CD4-positive, CD25-positive, alpha-beta regulatory T cell (primary cell): ENCODE measurements at regions not wholly inside any gene's neighbourhood (a gene's known extent, or its start where the extent isn't known, plus 50 kb on each side); places are given as distances from the start of the nearest gene placed in this dataset.

Source experiments
- ATAC-seq, 2 donors: fragments of 150-1000 bp; cut with Tn5 transposase; one replicate each; pipeline ENCODE4 v1.10.0; 2021; ENCODE audit warnings: low read depth in 2 of 2, moderate number of reproducible peaks in 2 of 2, moderate library complexity in 1 of 2
- DNase-seq, 3 donors: peaks; one replicate each; pipeline versions ENCODE4 v3.0.0 to v3.0.0-alpha.2; 2012 to 2022; ENCODE audit warnings: mixed read lengths in 1 of 3
- H3K27ac ChIP-seq: one replicate; pipeline ENCODE4 v1.7.0; 2013; ENCODE audit warnings: mild to moderate bottlenecking, low read length; ENCODE audit not compliant: insufficient read depth, poor library complexity, severe bottlenecking
- H3K27me3 ChIP-seq: one replicate; pipeline ENCODE4 v1.7.0; 2013; ENCODE audit warnings: low read length; ENCODE audit not compliant: control insufficient read depth, insufficient read depth
- H3K36me3 ChIP-seq: one replicate; pipeline ENCODE4 v1.7.0; 2013; ENCODE audit warnings: mild to moderate bottlenecking, low read length, moderate library complexity; ENCODE audit not compliant: control insufficient read depth, insufficient read depth
- H3K4me1 ChIP-seq: 2 replicates; pipeline ENCODE4 v1.7.0; 2013; ENCODE audit warnings: mild to moderate bottlenecking, low read length; ENCODE audit not compliant: insufficient read depth, control insufficient read depth, poor library complexity, severe bottlenecking
- H3K4me3 ChIP-seq: one replicate; pipeline ENCODE4 v1.7.0; 2013; ENCODE audit warnings: low read depth, mild to moderate bottlenecking, low read length, moderate library complexity
- H3K9me3 ChIP-seq, 2 experiments: 1 replicate in 1 of 2; 2 replicates in 1 of 2; pipeline ENCODE4 v1.7.0; 2013; ENCODE audit warnings: low read length in 2 of 2, mild to moderate bottlenecking in 1 of 2, moderate library complexity in 1 of 2; ENCODE audit not compliant: control insufficient read depth in 2 of 2
- H3K27ac Mint-ChIP-seq, 3 donors: one replicate each; pipeline ENCODE4 v1.8.0; 2020 to 2022; ENCODE audit warnings: mild to moderate bottlenecking in 3 of 3, mixed read lengths in 3 of 3, moderate library complexity in 2 of 3
- H3K27me3 Mint-ChIP-seq: one replicate; pipeline ENCODE4 v1.8.0; 2022; ENCODE audit warnings: mild to moderate bottlenecking, mixed read lengths
- H3K36me3 Mint-ChIP-seq: one replicate; pipeline ENCODE4 v1.8.0; 2020; ENCODE audit warnings: mixed read lengths
- H3K4me1 Mint-ChIP-seq, 4 donors: one replicate each; pipeline ENCODE4 v1.8.0; 2020 to 2022; ENCODE audit warnings: mixed read lengths in 4 of 4, mild to moderate bottlenecking in 1 of 4
- H3K4me3 Mint-ChIP-seq, 4 donors: one replicate each; pipeline ENCODE4 v1.8.0; 2020 to 2022; ENCODE audit warnings: mild to moderate bottlenecking in 4 of 4, mixed read lengths in 4 of 4, moderate library complexity in 3 of 4
- H3K9me3 Mint-ChIP-seq, 7 donors: one replicate each; pipeline ENCODE4 v1.8.0; 2020 to 2022; ENCODE audit warnings: mixed read lengths in 7 of 7, mild to moderate bottlenecking in 3 of 7, moderate library complexity in 2 of 7

DNA sequence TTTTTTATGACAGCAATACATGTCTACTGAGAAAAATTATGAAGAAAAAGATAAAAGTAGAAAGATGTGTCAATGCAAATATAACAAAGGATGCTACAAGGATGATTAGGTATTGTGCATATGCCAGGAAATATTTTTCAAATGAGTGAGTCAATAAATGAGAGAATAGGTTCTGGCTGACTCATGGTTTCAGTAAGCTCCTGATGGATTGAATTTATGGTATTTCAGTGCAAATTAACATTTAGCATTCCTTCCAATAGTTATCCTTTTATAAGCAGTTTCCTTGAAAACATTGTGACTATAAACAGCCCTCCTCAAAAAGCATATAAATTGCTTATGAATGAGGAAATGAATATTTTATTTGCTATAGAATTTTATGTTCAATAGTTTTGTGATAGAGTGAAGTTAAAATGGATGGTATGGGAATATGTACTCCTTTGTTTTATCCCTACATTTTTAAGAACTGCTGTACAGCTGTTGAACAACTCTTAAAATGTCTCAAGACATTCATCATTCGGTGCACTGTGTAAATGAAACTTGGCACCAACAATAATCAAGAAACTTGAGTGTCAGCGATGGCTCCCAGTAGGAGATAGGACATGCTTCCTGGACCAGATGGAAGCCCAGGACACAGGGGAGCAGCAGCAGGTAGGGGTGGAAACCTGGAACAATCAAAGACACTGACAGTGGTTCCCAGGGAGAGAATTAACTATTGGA is 144.7 kb downstream of the PMAIP1 start:
- no peak for ATAC-seq
- H3K27ac Mint-ChIP-seq = no peak overlapping the region
- no peaks in the 10 kb centered on the region for H3K9me3 ChIP-seq

DNA sequence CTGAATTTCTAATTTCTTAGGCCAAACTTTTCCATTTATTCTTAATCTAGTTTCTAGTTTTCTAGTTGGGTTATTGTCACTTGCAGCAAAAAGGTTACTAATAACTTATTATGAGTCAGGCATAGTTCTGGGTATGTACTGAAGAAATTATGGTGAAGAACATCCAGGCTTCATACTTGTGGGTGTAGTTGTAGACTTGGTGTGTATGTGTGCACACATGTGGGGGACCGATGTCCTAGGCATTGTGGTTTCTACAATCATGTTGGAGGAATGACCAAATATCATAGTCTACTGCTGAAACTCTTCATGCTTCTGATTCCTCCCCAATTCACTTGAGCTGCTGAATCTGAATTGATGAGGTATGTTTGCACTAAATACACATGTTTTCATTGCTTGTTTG is 141.2 kb downstream of the PMAIP1 start:
- ATAC-seq = no peak

More for the DNA sequence above, 144.7 kb downstream of the PMAIP1 start:
- peaks cover 2% of the 10 kb centered on the region for H3K27me3 ChIP-seq
- Mint-ChIP-seq H3K9me3 (no peaks in the 10 kb centered on the region), H3K4me3 (no peak overlapping the region), H3K36me3 (no peaks in the 10 kb centered on the region), H3K4me1 (no peaks in the 10 kb centered on the region), H3K27me3 (no peaks in the 10 kb centered on the region)
- no peaks in the 10 kb centered on the region for H3K36me3 ChIP-seq
- no peak for DNase-seq
- H3K4me3 ChIP-seq = no peak overlapping the region
- no peak overlapping the region for H3K27ac ChIP-seq
- no peaks in the 10 kb centered on the region for H3K4me1 ChIP-seq

DNA sequence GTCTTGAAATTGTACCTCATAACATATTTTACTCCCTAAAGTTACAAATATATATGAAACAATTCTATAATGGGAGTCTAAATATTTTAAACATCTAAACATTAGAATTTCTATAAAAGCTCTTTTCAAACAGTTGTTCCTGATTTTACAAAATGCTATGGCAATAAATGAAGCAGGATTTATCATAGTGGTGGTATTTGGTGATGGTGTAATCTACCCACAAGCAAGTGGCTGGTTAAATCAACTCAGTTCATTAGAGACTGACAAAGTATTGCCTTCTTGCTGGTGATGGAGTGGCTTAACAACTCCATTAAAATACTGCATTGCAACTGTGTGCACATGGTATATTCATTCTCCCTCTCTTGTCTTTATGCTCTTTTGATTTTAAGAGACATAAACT is 138.9 kb downstream of the PMAIP1 start:
- H3K27ac Mint-ChIP-seq = no peak overlapping the region
- H3K9me3 Mint-ChIP-seq = no peaks in the 10 kb centered on the region
- no peak for DNase-seq
- H3K27me3 ChIP-seq = peaks cover 1% of the 10 kb centered on the region
- H3K4me3 ChIP-seq = no peak overlapping the region
- no peaks in the 10 kb centered on the region for H3K4me1 Mint-ChIP-seq
- H3K4me3 Mint-ChIP-seq = no peak overlapping the region
- peaks cover 5% of the 10 kb centered on the region for H3K27me3 Mint-ChIP-seq
- ATAC-seq = no peak
- H3K4me1 ChIP-seq = no peaks in the 10 kb centered on the region
- no peaks in the 10 kb centered on the region for H3K36me3 Mint-ChIP-seq
- H3K36me3 ChIP-seq = no peaks in the 10 kb centered on the region
- H3K9me3 ChIP-seq = no peaks in the 10 kb centered on the region
- H3K27ac ChIP-seq = no peak overlapping the region

More for the DNA sequence above, 141.2 kb downstream of the PMAIP1 start:
- no peak overlapping the region for H3K4me3 Mint-ChIP-seq
- H3K4me1 Mint-ChIP-seq = no peaks in the 10 kb centered on the region
- no peak for DNase-seq
- H3K36me3 Mint-ChIP-seq = no peaks in the 10 kb centered on the region
- H3K9me3 Mint-ChIP-seq = no peaks in the 10 kb centered on the region
- no peaks in the 10 kb centered on the region for H3K4me1 ChIP-seq
- H3K27ac Mint-ChIP-seq = no peak overlapping the region
- H3K27me3 Mint-ChIP-seq = peaks cover 5% of the 10 kb centered on the region
- no peak overlapping the region for H3K27ac ChIP-seq
- no peaks in the 10 kb centered on the region for H3K9me3 ChIP-seq
- no peaks in the 10 kb centered on the region for H3K36me3 ChIP-seq
- H3K4me3 ChIP-seq = no peak overlapping the region
- H3K27me3 ChIP-seq = peaks cover 1% of the 10 kb centered on the region

DNA sequence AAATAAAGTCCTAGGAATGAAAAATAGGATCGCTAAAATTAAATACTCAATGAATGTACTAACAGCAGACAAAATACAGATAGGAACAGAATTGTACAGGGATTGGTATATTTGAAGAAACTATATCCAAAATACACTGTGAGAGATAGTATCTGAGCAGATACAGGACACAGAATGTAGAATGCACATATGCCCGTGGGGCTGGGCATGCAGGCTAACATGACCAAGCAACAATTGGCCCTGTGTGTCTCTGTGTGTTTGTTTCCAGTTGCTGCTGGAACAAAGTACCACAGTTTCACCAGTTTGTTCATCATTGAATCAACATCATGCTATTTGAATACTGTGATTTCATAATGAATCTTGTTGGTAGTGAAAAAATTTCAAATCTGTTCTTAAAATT is 127.6 kb downstream of the PMAIP1 start:
- Histone ChIP-seq H3K4me3 (no peak overlapping the region), H3K9me3 (no peaks in the 10 kb centered on the region), H3K27me3 (peaks cover 3% of the 10 kb centered on the region), H3K4me1 (no peaks in the 10 kb centered on the region), H3K27ac (no peak overlapping the region), H3K36me3 (no peaks in the 10 kb centered on the region)
- Mint-ChIP-seq H3K4me3 (peak overlapping the region in 1 of 4 donors; percentile 27), H3K27ac (no peak overlapping the region), H3K36me3 (no peaks in the 10 kb centered on the region), H3K27me3 (peaks cover 8% of the 10 kb centered on the region), H3K4me1 (no peaks in the 10 kb centered on the region), H3K9me3 (no peaks in the 10 kb centered on the region)
- no peak for DNase-seq
- no peak for ATAC-seq

DNA sequence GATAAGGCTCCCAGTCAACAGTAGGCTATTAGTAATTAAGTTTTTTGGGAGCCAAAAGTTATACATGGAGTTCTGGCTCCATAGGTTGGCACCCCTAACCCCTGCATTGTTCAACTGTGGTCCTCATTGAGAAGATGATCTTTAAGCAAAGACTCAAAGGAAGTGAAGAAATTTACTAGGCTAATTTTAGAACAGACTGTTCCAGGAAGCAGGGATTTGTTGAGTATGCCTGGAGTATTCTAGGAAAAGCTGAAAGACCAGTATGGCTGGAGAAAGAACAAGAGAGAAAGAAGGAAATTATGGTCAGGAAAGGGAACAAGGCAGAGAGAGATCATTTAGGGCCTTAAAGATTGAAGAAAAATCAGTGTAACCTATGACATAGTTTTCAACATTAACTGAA is 125.1 kb downstream of the PMAIP1 start:
- H3K27me3 Mint-ChIP-seq = peaks cover 9% of the 10 kb centered on the region
- ATAC-seq (no peak), DNase-seq (no peak)
- H3K4me1 Mint-ChIP-seq = no peaks in the 10 kb centered on the region
- no peaks in the 10 kb centered on the region for H3K36me3 Mint-ChIP-seq
- H3K4me3 ChIP-seq = no peak overlapping the region
- no peaks in the 10 kb centered on the region for H3K4me1 ChIP-seq
- H3K9me3 Mint-ChIP-seq = no peaks in the 10 kb centered on the region
- H3K27ac Mint-ChIP-seq = no peak overlapping the region
- no peaks in the 10 kb centered on the region for H3K9me3 ChIP-seq
- H3K27ac ChIP-seq = no peak overlapping the region
- H3K36me3 ChIP-seq = no peaks in the 10 kb centered on the region
- peaks cover 5% of the 10 kb centered on the region for H3K27me3 ChIP-seq
- no peak overlapping the region for H3K4me3 Mint-ChIP-seq

DNA sequence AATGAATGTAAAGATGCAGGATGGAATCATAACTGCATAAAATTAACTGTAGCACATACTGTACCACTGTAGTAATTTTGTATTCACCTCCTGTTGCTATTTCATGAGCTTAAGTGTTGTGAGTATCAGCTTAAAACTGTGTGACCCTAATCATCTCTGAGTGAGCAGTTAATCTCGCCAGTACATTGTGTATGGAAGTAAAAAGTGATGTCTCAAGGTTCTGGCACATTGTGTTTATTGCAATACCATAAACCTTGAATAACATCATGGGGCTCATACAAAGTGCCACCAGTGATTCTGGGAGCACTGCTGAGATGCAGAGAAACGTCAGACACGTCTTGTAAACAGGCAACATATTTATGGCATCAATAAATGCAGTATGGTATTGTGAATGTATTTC is 124.5 kb downstream of the PMAIP1 start:
- H3K36me3 Mint-ChIP-seq = no peaks in the 10 kb centered on the region
- Histone ChIP-seq H3K36me3 (no peaks in the 10 kb centered on the region), H3K4me1 (no peaks in the 10 kb centered on the region), H3K27me3 (peaks cover 5% of the 10 kb centered on the region), H3K9me3 (no peaks in the 10 kb centered on the region), H3K4me3 (no peak overlapping the region), H3K27ac (no peak overlapping the region)
- peaks cover 9% of the 10 kb centered on the region for H3K27me3 Mint-ChIP-seq
- H3K4me1 Mint-ChIP-seq = no peaks in the 10 kb centered on the region
- H3K9me3 Mint-ChIP-seq = no peaks in the 10 kb centered on the region
- no peak overlapping the region for H3K27ac Mint-ChIP-seq
- H3K4me3 Mint-ChIP-seq = no peak overlapping the region
- DNase-seq (no peak), ATAC-seq (no peak)

DNA sequence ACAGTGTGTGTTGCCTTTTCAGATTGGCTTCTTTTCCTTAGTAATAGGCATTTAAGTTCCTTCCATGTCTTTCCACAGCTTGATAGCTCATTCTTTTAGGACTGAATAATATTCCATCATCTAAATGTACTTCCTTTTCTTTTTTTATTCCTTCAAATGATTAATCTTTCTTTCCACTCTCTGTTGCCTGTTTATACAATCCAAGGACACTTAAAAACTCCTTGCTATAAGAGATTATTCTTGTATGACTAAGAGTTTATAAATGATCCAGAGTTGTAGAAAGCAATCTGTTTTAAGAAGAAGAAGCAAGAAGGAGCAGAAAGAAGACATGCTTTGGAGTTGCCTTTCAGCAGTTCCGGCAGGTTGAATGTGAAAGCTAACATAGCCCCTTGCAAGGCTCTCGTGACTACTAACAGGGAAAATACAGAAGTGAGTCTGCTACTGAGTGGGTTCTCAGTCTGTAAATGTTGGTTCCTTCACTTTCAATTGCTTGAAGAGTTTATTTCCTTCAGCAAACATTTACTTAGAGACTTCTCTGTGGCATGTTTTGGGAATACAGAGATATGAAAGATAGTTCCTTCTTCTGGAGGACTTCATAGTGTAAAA is 123.0 kb downstream of the PMAIP1 start:
- DNase-seq (no peak), ATAC-seq (no peak)
- Mint-ChIP-seq H3K27me3 (peaks cover 9% of the 10 kb centered on the region), H3K4me1 (no peaks in the 10 kb centered on the region), H3K4me3 (no peak overlapping the region), H3K9me3 (no peaks in the 10 kb centered on the region), H3K36me3 (no peaks in the 10 kb centered on the region), H3K27ac (no peak overlapping the region)
- H3K9me3 ChIP-seq = no peaks in the 10 kb centered on the region
- no peak overlapping the region for H3K27ac ChIP-seq
- H3K4me1 ChIP-seq = no peaks in the 10 kb centered on the region
- peaks cover 2% of the 10 kb centered on the region for H3K27me3 ChIP-seq
- no peaks in the 10 kb centered on the region for H3K36me3 ChIP-seq
- no peak overlapping the region for H3K4me3 ChIP-seq

DNA sequence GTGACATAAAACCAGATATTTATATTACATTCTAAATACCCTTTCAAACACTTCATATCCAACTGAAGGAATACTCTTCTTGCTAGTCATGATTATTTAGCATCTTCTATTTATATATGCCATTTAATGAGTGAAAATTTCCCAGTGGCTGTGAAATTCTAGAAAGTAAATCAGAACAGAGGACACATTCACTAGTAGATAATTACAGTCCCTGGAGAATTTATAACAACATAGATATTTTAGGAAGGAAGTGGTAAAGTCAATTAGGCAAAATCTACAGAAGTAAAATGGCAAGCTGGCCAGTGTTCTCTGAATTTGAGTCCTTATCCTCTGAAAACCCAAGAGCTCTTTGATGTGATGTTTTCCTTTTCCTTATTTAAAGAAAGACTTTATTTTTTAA is 121.8 kb downstream of the PMAIP1 start:
- no peak for DNase-seq
- Mint-ChIP-seq H3K27me3 (peaks cover 12% of the 10 kb centered on the region), H3K27ac (no peak overlapping the region), H3K4me3 (no peak overlapping the region), H3K9me3 (no peaks in the 10 kb centered on the region), H3K4me1 (no peaks in the 10 kb centered on the region), H3K36me3 (no peaks in the 10 kb centered on the region)
- ATAC-seq = no peak
- H3K9me3 ChIP-seq = no peaks in the 10 kb centered on the region
- H3K27ac ChIP-seq = no peak overlapping the region
- no peak overlapping the region for H3K4me3 ChIP-seq
- H3K36me3 ChIP-seq = no peaks in the 10 kb centered on the region
- no peaks in the 10 kb centered on the region for H3K4me1 ChIP-seq
- H3K27me3 ChIP-seq = peaks cover 2% of the 10 kb centered on the region
